GM18498 (cell line): ENCODE measurements at regions not wholly inside any gene's neighbourhood (a gene's known extent, or its start where the extent isn't known, plus 50 kb on each side); places are given as distances from the start of the nearest gene placed in this dataset.
"Not testable (repeated sequence)": the region's sequence is repeated elsewhere in the genome, so short reads cannot be mapped to it uniquely, and the experiment has no call there.

Experiments used
- ATAC-seq: cut with Tn5 transposase; IDR thresholded peaks from one replicate; pipeline ENCODE4 v1.9.1; 2021; ENCODE audit warnings: mild to moderate bottlenecking, moderate library complexity; ENCODE audit not compliant: unreplicated experiment

DNA sequence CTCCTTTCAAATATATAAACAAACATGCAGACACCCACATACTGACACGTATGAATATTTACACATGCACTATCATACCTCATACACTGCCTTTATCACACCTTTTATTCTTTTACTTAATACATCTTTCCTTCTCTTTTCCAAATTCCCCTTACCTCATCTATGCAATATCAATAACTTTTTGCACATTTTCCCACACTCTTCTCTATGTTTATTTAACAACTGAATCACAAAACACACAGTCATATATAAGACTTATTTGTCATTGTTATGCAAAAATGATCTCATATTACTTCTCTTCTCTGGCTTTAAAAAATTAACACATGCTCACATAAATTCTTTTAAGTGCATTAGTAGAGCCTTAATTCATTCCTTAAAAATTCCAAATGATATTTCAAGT is 461.4 kb downstream of the DIPK2A start:
- no peak for ATAC-seq

DNA sequence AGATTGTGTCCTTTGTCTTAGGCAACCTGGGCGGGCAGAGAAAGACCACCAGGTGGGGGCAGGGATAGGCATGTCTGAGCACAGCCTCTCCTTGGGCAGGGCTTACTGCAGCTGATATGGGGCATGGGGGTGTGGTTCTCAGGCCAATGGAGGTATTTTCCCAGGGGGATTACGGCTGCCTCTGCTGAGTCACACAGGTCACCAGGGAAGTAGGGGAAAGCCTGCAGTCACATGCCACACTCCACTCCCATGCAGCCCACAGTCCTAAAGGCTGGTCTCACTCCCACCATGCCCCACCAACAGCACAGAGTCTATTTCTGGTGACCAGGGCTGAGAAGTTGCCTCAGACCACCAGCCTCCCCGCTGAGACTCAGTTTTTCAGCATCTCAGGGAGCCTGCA is 466.4 kb downstream of the DIPK2A start:
- peak; percentile 45 for ATAC-seq

GRCh38 chr3:144444061-144444460 is 472.4 kb downstream of the DIPK2A start:
- no peak for ATAC-seq

- ATAC-seq, result no peak
These were observed 472.9 kb downstream of the DIPK2A start for GRCh38 chr3:144444546-144444945.

DNA sequence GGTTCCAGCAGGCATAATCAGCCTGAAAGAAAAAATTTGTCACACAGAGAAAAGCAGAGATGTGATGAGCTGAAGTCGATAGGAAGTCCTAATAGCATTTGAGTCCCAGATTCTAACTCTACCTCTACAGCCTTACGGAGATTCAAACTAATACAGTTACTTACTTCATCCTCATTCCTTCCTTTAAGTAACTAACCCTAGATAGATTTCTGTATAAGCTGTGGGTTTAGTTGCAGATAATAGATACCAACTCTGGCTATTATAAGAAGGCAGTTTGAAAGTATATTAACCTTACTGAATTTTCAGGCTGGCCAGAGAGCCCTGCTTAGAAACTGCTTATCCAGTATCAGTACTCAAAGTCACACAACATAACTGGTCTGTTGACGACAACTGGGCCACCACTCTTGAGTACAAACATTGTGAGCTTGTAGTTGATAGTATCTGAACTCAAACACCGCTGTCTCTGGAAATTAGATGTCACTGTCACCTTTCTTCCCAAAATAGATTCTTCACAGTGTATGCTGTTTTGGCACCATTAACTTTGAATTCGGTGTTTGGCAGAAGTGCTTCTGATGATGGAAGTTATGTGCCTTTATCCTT is 484.3 kb downstream of the DIPK2A start:
- no peak for ATAC-seq

DNA sequence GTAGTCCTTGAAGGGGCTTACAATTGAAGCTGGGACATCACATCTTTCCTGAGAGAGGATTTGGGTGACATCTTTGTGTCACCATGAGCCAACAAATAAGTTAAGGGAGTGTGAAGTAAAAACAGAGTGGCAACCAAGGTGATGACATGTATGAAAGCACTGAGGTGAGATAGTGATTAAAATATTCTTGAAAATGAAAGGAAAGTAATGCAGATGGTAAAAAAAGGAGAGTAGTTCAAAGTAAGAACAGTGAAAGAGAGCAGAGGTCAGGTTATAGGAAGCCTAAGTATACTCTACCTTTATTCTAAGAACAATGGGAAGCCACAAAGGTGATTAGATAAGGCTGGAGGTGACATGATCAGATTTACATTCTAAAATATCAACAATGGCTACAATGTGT is 486.1 kb downstream of the DIPK2A start:
- ATAC-seq, result peak; percentile 62

DNA sequence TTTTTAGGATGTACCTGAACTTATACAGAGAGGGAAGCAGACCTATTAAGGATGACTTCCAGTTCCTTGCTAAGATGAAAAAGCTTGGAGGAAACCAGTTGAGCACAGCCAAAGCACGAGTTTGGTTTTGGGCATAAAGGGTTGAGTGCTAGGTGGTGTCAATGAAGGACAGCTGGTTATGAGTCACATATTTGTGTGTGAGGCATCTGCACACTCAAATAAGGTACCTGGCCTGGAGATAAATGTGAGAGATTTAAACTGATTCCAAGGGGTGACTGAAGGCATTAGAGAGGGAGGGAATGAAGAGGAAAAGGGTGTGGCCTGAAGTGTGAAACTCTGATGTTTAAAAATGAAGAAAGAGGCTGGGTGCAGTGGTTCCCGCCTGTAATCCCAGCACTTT is 486.7 kb downstream of the DIPK2A start:
- ATAC-seq, result no peak

GRCh38 chr3:144462337-144462736 is 490.7 kb downstream of the DIPK2A start:
- no peak for ATAC-seq

DNA sequence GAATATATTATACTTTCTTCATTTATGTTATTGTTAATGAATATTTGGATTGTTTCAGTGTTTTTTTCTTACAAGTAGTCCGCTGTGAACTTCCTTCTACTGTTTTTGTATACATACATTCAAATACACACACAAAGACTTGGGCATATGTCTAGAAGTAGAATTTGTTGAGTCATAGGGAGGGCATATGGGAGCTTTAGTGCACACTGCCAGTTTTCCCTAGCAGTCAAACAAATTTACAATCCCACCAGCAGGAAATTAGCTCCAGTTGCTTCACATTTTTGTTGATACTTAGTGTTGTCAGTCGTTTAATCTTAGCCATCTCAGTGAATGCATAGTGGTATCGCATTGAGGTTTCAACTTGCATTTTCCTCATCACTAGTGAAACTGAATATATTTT is 492.3 kb downstream of the DIPK2A start:
- no peak for ATAC-seq

GRCh38 chr3:144466114-144466513 is 494.5 kb downstream of the DIPK2A start:
- ATAC-seq, result no peak

GRCh38 chr3:144466540-144466939 is 494.9 kb downstream of the DIPK2A start:
- ATAC-seq, result no peak

DNA sequence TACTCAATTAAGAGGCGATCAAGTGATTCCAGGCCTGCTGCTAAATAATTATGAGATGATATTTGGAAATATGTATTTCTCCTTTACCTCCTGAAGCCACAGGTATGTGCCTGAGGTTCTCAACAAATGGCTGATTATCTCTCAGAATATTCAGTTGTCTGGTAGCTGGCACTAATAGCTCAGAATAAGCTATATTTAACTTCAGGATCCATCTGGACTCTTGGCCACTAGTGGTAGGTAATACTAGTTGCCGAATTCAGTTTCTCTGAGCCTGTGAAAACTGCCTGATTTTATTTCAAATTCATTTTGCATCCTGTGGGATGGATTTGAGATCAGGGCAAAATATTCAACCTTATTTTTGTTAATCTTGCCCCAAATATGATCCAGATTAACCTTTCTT is 499.0 kb downstream of the DIPK2A start:
- ATAC-seq, result no peak

- no peak for ATAC-seq
These were observed 506.0 kb downstream of the DIPK2A start for GRCh38 chr3:144477593-144477992.

DNA sequence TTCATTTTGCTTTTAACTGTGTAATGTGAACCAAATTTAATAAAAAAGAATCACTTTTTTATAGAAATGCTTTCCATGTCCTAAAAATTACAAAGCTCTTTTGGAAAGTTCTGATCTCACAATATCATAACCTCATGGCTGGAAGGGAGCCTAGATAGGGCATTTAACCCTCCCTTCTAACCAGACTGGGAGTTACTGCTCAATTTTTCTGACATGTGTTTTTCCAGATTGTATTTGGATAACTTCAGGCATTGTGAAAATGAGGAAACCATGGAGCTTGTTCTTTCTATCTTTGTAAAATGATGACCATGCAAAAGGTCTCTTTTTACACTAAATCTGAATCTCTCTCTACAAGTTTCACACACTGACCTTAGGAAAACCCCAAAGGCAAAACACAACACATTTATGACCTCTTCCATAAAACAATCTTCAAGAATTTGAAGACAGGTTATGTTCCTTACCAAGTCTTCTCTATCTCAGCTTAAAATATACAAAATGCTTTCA is 508.8 kb downstream of the DIPK2A start:
- no peak for ATAC-seq

DNA sequence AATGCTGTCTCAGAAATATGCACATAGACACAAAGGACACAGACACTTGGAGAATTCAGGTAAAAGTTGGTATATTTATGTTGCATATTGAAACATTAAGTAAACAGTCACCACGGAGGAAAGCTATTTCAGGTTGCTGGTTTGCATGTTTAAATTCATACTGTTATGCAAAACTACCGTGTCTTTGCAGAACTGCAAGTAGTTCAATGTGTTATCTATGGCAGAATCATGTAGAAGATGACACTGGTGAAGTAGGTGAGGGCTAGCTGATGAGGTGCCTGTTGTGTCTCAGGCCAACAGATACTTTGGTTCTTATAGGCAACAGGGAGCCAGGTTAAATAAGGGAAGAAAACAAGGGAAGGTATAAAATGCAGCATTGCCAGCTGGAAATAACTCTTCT is 511.3 kb downstream of the DIPK2A start:
- peak; percentile 86 for ATAC-seq

DNA sequence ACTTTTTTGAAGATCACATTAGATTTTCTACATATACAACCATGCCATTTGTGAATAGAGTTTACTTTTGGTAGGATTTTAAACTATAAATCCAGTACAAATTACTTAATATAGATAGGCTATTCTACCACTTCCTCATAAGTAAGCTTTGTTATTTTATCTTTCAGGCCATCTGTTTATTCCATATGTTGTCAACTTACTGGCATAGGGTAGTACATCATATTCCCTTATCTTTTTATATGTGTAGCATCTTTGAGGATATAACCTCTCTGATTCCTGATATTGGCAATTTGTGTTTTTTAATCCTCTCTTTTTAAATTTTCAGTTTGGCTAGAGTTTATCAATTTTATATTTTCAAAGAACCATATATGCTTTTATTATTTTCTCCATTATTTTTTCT is 515.4 kb downstream of the DIPK2A start:
- no peak for ATAC-seq

DNA sequence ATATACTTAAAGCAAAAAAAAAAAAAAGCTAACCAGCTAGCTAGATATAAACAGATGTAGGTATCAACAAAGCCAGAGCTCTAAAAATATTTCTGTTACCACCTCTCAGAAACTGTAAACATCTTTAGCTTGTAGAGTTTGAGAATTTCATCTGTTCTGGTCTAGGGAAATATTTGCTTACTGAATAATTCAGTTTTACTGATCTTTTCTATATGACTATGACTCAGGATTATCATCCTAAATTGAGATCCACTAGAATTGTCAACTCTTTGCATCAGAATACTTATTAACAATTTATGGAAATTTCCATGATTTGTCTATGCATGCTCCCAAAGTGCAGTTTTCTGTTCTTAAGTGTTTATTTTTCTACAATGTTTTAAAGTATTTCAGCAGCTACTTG is 517.3 kb downstream of the DIPK2A start:
- no peak for ATAC-seq

DNA sequence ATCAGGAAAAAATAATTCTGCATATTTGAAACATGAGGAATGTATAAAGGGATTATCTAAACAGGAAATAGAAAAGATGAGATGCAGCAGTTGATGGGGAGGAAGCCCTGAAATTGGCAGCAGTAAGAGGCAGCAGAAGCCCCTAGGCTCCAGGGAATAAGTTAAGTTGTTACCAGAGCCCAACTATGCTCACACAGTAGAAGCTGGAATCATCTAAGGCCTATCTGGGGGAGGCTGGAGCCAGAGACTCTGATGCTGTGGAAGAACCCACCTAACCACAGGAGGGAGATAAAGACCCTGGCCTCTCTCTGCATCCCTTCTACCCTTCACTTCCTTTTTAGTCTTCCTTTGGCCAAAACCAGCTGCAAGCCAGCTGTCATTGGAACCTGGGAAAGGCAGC is 519.7 kb downstream of the DIPK2A start:
- ATAC-seq, result no peak

GRCh38 chr3:144494651-144495050 is 523.0 kb downstream of the DIPK2A start:
- not testable (repeated sequence) for ATAC-seq

DNA sequence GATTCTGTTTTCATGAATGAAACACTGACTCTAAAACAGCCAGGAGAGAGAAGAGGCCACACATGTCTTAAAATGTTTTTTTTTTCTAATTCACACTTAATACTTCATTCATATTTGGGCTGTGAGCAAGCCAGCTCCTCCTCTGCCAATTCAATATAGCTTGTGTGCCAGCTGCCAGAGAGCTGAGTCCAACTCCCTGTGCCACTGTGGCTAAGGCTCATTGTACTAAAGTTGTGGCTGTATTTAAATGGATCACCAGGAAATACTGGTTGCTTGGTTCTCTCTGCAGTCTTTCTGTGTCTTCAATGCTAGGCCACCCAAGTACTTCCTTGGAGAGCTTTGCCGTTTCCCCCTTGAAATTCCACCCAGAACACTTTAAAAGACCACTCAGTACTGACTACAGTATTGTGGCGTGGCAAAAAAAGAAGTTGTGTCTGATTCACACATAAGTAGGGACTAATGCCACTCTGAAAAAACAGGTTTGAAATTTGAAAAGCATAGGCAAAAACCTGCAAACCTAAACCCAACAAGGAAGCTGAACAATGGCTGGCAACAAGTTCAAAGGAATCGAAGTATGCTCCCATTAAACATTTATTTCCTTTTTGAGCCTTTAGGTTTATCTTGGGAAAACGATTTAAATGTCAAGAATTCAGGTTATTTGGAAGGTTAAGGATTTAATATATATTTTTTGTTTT is 524.7 kb downstream of the DIPK2A start:
- no peak for ATAC-seq

GRCh38 chr3:144497452-144497851 is 525.8 kb downstream of the DIPK2A start:
- ATAC-seq, result no peak

DNA sequence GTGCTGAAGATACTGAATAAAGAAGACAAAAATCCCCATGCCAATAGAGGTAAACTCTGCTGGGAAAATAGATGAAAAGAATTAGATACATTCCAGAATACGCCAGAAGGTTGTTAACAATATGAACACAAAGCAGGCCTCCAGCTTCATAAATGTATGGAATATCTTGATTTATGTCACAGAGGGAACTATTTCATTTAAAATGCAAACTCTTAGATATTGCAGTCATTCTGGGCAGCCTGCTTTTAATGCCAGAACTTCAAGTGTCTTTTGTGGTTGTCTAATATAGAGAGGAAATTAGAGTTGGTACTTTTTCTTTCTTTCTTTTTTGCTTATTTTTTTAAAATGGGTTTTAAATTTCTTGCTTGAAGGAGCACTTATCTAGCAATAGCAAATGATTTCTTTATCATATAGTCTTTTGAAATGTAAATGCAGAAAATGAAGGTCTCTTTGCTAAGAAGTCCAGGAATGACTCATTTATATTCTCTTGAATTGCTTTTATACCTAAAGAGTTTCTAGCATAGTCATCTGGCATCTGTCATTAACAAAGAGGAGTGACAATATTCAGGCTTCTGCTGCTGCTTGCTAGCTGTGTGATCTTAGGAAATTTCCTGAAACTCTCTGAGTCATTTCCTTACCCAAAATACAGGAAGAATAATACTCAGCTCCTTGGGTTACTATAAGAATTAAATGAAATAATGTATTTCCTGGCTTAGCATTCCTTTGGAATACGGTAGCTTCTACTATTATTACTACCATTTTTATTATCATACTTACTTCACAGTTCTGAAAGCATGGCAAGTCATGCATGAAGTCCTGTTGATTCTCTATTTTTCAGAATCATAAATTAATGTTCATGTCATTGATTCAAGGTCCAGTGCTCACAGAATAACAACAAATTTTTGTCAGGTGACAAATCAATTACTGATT is 527.6 kb downstream of the DIPK2A start:
- no peak for ATAC-seq
